ENCODE measurements at regions not wholly inside any gene's neighbourhood (a gene's known extent, or its start where the extent isn't known, plus 50 kb on each side); places are given as distances from the start of the nearest gene placed in this dataset.

- intact Hi-C loops (cut with micrococcal nuclease; ENCODE audit: unreplicated experiment) = no loop called here
- WGBS (ENCODE audit: insufficient coverage, insufficient replicate concordance, low lambda C conversion rate, missing lambda C conversion rate) = 0% methylated on average over 2 of the region's 2 CpGs
- BruUV-seq (replicated peaks) = no TSS peak
- CTCF ChIA-PET = no interaction called here
- RAD21 ChIA-PET (ENCODE audit: unreplicated experiment) = no interaction called here
- POLR2A ChIA-PET = no interaction called here
- no peaks in the 10 kb centered on the region for H3K9me3 ChIP-seq (replicated peaks; ENCODE audit: control insufficient read depth, insufficient read depth, low read length)
- no peaks in the 10 kb centered on the region for H3K36me3 ChIP-seq (ENCODE audit: control insufficient read depth in 2 of 2, insufficient read depth in 2 of 2, low read length in 1 of 2)
- in situ Hi-C loops (cut with MboI) = no loop called here
- FAIRE-seq (no peak), DNase-seq (ENCODE audit: low read depth, low spot score) (no peak), ATAC-seq (no peak)
- H3K4me1 ChIP-seq (ENCODE audit: control insufficient read depth, insufficient read depth, low read length) = no peaks in the 10 kb centered on the region
- H3K27me3 ChIP-seq (replicated peaks in 1 of 2; ENCODE audit: control insufficient read depth in 2 of 2, insufficient read depth in 2 of 2, low read length in 1 of 2) = no peaks in the 10 kb centered on the region
- H2AFZ ChIP-seq (ENCODE audit: control insufficient read depth, low read depth, low read length) = no peak overlapping the region
- no peak overlapping the region for H3K4me3 ChIP-seq
- H3K4me2 ChIP-seq (ENCODE audit: control insufficient read depth, insufficient read depth) = no peak overlapping the region
- H4K20me1 ChIP-seq (ENCODE audit: control insufficient read depth, insufficient read depth) = no peaks in the 10 kb centered on the region
- no peak overlapping the region for H3K27ac ChIP-seq (ENCODE audit: control insufficient read depth, insufficient read depth)
- SMC1A ChIA-PET (ENCODE audit: uncharacterized antibody, unreplicated experiment) = no interaction called here
- no peak overlapping the region for H3K9ac ChIP-seq (ENCODE audit: control insufficient read depth, insufficient read depth, low read length)
- TF ChIP-seq ASH2L (IDR thresholded peaks at IDR 0.05; ENCODE audit: borderline replicate concordance, low read depth) (no peak), ATF3 (IDR thresholded peaks at IDR 0.05; ENCODE audit: borderline replicate concordance, extremely low read depth, low read depth, low read length) (no peak), GABPA (IDR thresholded peaks at IDR 0.05; ENCODE audit: low read depth) (no peak), RAD51 (IDR thresholded peaks at IDR 0.05) (no peak), POU2F2 (IDR thresholded peaks at IDR 0.05; ENCODE audit: borderline replicate concordance, low read depth, low read length) (no peak), KDM1A (IDR thresholded peaks at IDR 0.05; ENCODE audit: borderline replicate concordance) (no peak), HDAC2 (IDR thresholded peaks at IDR 0.05) (no peak), BHLHE40 (IDR thresholded peaks at IDR 0.05; ENCODE audit: borderline replicate concordance in 1 of 2, low read depth in 2 of 2, low read length in 1 of 2) (no peak), POLR2AphosphoS2 (IDR thresholded peaks at IDR 0.05; ENCODE audit: low read depth, low read length) (no peak), SMARCA5 (IDR thresholded peaks at IDR 0.05) (no peak), ESRRA (IDR thresholded peaks at IDR 0.05; ENCODE audit: low read length) (no peak), CREM (IDR thresholded peaks at IDR 0.05; ENCODE audit: low read depth) (no peak)
- no peaks in the 10 kb centered on the region for H3K79me2 ChIP-seq (ENCODE audit: control insufficient read depth, insufficient read depth, low read length)
Observed at GRCh38 chr2:58921676-58922075, 680.6 kb upstream of the FANCL start.

All from GM12878 (cell line).